A549 (cell line): ENCODE measurements at regions not wholly inside any gene's neighbourhood (a gene's known extent, or its start where the extent isn't known, plus 50 kb on each side); places are given as distances from the start of the nearest gene placed in this dataset.

ENCODE experiments used
- CEBPB ChIP-seq, 2 experiments: fragments of >200 bp in 1 of 2; sonication (Bioruptor Twin) in 1 of 2; formaldehyde crosslinking in 1 of 2; IDR thresholded peaks; 2 replicates each; pipeline ENCODE4 v1.6.1; 2012 to 2016
- EP300 ChIP-seq, 2 experiments: fragments of >200 bp; sonication (Bioruptor Twin); formaldehyde crosslinking; IDR thresholded peaks; 2 replicates in 1 of 2; 3 replicates in 1 of 2; pipeline ENCODE4 v1.6.1; 2016 to 2017
- PHF8 ChIP-seq: fragments of 200-600 bp; sonication (generic); IDR thresholded peaks from 2 replicates; pipeline ENCODE4 v1.6.1; 2016; ENCODE audit warnings: low read depth, mild to moderate bottlenecking, antibody characterized with exemption, moderate library complexity, borderline replicate concordance
- POLR2A ChIP-seq: IDR thresholded peaks from 2 replicates; pipeline ENCODE4 v1.6.1; 2012; ENCODE audit warnings: mild to moderate bottlenecking, low read length
- TF ChIP-seq, protein P1 (sequence below): fragments of >200 bp; sonication (Bioruptor Twin); formaldehyde crosslinking; IDR thresholded peaks from 3 replicates; pipeline ENCODE4 v1.5.1; 2016
- TF ChIP-seq, protein P2 (sequence below): fragments of 450-650 bp; IDR thresholded peaks from 2 replicates; pipeline ENCODE4 v1.6.1; 2014; ENCODE audit warnings: antibody characterized with exemption

DNA sequence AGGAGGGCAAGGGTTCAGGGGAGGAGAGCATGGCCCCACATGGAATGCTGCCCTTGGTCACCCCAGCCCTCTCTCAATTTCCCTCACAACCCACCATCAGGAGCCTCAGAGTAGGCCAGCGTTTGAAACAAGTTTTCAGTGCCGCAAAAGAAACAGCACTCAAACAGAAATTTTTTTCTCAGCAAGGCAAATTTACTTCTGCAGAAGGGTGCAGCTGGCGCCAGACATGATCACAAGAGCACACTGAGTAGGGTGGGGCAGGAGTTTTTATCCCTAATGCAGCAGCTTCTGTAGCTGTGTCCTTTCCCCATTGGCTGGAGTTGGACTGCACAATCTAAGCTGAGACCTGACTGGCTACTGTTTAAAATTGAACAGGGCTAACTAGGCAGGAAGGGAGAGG, 287.8 kb upstream of the CDYL start:
- no peak for TF ChIP-seq EP300 (IDR thresholded peaks at IDR 0.05)
- TF ChIP-seq, protein P1, sequence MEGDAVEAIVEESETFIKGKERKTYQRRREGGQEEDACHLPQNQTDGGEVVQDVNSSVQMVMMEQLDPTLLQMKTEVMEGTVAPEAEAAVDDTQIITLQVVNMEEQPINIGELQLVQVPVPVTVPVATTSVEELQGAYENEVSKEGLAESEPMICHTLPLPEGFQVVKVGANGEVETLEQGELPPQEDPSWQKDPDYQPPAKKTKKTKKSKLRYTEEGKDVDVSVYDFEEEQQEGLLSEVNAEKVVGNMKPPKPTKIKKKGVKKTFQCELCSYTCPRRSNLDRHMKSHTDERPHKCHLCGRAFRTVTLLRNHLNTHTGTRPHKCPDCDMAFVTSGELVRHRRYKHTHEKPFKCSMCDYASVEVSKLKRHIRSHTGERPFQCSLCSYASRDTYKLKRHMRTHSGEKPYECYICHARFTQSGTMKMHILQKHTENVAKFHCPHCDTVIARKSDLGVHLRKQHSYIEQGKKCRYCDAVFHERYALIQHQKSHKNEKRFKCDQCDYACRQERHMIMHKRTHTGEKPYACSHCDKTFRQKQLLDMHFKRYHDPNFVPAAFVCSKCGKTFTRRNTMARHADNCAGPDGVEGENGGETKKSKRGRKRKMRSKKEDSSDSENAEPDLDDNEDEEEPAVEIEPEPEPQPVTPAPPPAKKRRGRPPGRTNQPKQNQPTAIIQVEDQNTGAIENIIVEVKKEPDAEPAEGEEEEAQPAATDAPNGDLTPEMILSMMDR = no peak
- TF ChIP-seq, protein P2, sequence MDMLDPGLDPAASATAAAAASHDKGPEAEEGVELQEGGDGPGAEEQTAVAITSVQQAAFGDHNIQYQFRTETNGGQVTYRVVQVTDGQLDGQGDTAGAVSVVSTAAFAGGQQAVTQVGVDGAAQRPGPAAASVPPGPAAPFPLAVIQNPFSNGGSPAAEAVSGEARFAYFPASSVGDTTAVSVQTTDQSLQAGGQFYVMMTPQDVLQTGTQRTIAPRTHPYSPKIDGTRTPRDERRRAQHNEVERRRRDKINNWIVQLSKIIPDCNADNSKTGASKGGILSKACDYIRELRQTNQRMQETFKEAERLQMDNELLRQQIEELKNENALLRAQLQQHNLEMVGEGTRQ = no peak
- no peak for TF ChIP-seq POLR2A
- no peak for TF ChIP-seq CEBPB (IDR thresholded peaks at IDR 0.05)
- TF ChIP-seq PHF8 = no peak
